ENCODE measurements at regions not wholly inside any gene's neighbourhood (a gene's known extent, or its start where the extent isn't known, plus 50 kb on each side); places are given as distances from the start of the nearest gene placed in this dataset.
"Not testable (repeated sequence)": the region's sequence is repeated elsewhere in the genome, so short reads cannot be mapped to it uniquely, and the experiment has no call there.

GRCh38 chr3:87957575-87957974, 101.2 kb downstream of the CGGBP1 start:
- DNase-seq (ENCODE audit: low spot score) = no peak
- TF ChIP-seq CTCF (IDR thresholded peaks at IDR 0.05; ENCODE audit: extremely low read depth, missing control alignments) = no peak

- no peak for TF ChIP-seq CTCF (IDR thresholded peaks at IDR 0.05; ENCODE audit: extremely low read depth, missing control alignments)
- no peak for DNase-seq (ENCODE audit: low spot score)
Measured at GRCh38 chr3:87949879-87950208, 109.0 kb downstream of the CGGBP1 start.

- DNase-seq (ENCODE audit: low spot score) = peak; percentile 19
- no peak for TF ChIP-seq CTCF (IDR thresholded peaks at IDR 0.05; ENCODE audit: extremely low read depth, missing control alignments)
Measured at GRCh38 chr3:87949189-87949878, 109.5 kb downstream of the CGGBP1 start.

GRCh38 chr3:87946007-87946406, 112.8 kb downstream of the CGGBP1 start:
- not testable (repeated sequence) for DNase-seq (ENCODE audit: low spot score)

- DNase-seq (ENCODE audit: low spot score) = not testable (repeated sequence)
Measured at GRCh38 chr3:87942256-87942655, 116.5 kb downstream of the CGGBP1 start.

- no peak for TF ChIP-seq CTCF (IDR thresholded peaks at IDR 0.05; ENCODE audit: extremely low read depth, missing control alignments)
- DNase-seq (ENCODE audit: low spot score) = no peak
Measured at GRCh38 chr3:87924485-87924884, 134.3 kb downstream of the CGGBP1 start.

- no peak for TF ChIP-seq CTCF (IDR thresholded peaks at IDR 0.05; ENCODE audit: extremely low read depth, missing control alignments)
- DNase-seq (ENCODE audit: low spot score) = no peak
Measured at GRCh38 chr3:87920549-87920948, 138.3 kb downstream of the CGGBP1 start.

GRCh38 chr3:87901141-87901540, 157.7 kb downstream of the CGGBP1 start:
- DNase-seq (ENCODE audit: low spot score) = no peak

More at GRCh38 chr3:87901141-87901540, 157.7 kb downstream of the CGGBP1 start:
- no peak for TF ChIP-seq CTCF (IDR thresholded peaks at IDR 0.05; ENCODE audit: extremely low read depth, missing control alignments)
